ENCODE measurements at regions not wholly inside any gene's neighbourhood (a gene's known extent, or its start where the extent isn't known, plus 50 kb on each side); places are given as distances from the start of the nearest gene placed in this dataset.

DNA sequence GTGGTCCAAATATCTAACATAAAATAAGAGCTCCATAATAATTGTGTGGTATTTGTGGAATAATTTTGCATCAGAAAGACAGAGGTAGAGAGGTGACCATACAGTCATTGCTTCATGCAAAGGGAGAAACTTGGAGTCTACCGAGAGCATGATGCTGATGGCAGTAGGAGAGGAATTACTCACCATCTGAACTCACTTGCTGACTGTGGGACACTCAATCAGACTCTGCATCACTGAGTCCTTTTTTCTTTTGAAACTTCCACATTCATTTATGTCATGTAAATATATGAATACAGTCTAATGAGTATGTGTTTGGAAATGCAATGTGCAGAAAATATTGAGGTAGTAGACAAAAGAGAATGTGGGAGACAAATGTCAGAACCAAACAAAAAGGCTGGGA, 933.8 kb downstream of the REEP3 start:
- no peak for DNase-seq

DNA sequence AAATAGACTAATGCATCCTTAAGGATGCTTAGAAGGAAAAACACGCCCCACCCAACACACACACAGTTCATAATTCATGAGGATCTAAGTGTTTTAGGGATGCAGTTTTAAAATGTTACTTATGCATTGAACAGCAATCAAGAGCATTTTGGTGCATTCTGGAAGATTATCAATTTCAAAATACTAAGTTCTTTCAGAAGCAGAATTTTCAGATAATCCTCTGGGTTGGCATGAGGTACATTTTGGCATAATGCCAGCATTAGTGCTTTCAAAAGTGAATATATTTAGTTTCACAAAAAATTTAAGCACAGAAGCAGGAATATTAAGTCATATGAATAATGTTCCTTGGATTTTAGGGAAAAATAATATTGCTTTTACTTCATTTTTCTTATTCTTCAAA, 937.1 kb downstream of the REEP3 start:
- no peak for DNase-seq

DNA sequence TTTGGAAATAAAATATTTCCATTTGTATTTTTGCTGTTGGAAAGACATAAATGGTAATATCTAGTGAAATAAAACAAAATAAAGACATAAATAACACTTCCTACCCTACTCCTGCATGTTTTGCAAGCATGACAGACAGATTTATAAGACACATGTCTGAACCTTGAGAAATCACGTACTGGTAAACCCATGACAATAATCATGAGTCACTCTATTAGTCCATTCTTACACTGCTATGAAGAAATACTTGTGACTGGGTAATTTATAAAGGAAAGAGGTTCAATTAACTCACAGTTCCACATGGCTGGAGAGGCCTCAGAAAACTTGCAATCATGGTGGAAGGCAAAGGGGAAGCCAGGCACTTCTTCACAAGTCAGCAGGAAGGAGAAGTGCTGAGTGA, 942.2 kb downstream of the REEP3 start:
- no peak for DNase-seq

DNA sequence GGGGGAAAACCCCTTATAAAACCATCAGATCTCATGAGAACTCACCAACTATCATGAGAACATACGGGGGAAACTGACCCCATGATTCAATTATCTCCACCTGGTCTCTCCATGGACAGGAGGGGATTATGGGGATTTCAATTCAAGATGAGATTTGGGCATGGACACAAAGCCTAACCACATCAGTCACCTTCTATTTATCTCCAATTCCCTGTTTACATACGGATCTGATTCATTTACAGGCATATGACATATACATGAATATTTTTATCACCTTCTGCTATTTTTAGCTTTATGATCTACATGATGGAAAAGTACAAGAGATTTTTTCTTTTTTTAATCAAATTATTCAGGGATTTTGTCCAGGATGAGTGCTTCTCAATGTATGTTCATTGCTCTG, 944.5 kb downstream of the REEP3 start:
- DNase-seq, result no peak

DNA sequence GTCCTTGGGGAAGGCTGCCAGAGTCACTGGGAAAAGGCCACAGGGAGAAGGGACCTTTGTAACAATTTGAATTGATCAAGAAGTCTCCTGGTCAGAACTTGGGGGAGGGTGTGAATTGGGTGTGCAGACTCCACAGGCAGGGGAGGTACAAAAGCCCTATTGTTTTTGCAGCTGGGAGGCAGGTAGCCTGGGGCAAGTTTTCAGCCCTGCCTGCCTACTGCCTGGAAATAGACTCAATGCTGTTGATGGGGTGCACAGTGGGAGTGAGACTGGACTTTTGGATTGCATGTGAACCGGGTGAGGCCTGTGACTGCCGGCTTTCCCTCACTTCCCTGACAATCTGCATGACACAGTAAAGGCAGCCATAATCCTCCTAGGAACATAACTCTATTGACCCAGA, 947.0 kb downstream of the REEP3 start:
- no peak for DNase-seq

DNA sequence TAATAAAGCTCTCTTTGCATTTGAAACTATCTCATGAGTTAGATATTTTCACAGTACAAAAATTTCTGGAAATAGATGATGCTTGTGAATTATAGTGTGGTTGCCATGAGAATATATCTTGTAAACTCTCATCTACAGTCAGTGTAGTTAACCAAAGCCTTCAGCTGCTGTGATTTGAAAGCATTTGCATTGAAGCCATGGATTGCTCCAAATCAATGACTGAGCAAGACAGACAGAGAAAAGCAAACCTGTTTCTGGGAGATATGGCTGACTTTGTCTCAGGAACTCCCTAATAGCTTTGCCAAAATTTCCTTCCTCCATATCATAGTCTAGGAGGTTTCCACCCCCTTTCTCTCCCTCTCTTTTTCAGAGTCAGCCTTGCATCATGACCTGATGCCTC, 955.3 kb downstream of the REEP3 start:
- no peak for DNase-seq

DNA sequence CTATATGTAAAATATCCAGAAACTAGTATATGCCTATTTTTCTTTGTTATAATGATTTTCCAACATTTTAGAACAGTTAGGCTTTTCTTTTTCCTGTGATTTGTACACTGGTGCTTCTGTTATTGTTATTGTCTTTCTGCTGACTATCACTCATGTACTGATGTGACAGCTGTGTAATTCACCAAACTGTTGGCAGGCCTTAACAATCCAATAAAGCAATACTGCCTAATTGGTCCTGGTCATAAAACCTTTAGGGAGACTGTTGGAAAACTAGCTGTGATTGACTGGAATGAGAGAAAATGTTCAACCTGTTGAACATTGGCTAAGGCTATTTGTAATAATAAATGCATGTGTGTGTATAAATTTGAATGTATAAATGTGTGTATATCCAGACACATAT, 956.6 kb downstream of the REEP3 start:
- DNase-seq, result no peak

DNA sequence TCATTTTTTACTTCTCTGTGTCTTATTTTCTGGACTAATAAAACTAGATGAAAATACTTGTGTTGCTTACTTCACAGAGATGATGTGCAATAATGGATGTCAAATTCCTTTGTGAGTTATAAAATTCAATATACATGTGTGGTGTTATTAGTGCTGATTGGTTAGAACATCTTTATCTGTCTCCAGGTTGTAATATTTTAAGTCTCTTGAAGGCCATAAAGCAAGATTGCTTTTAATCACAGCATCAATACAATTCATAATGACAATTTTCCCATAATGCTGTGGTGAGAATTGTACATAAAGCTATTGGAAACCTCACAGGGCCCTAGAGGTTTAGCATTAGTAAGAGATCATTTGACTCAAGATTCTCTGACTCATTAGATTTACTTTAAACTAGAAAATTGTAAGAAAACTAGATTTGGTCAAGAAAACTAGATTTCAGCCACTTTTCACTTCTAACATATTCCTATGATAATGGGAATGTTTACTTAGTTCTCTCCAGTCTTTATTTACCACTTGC, 963.7 kb downstream of the REEP3 start:
- no peak for DNase-seq

DNA sequence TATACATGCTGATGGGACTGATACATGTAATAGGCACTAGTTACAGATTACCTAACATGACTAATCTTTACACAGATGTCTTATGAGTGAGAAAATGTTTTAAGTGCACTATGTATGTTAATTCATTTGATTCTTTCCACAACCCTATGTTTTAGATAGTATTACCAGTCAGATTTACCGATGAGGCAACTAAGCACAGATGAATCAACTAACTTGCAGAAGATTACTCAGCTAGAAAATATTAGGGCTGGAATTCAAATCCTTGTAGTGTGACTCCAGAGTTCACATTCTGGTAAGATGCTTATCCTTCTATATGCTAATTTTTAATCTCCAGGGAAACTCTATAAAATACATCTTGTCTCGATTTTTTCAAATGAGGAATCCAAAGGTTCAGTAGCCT, 964.9 kb downstream of the REEP3 start:
- DNase-seq, result no peak

DNA sequence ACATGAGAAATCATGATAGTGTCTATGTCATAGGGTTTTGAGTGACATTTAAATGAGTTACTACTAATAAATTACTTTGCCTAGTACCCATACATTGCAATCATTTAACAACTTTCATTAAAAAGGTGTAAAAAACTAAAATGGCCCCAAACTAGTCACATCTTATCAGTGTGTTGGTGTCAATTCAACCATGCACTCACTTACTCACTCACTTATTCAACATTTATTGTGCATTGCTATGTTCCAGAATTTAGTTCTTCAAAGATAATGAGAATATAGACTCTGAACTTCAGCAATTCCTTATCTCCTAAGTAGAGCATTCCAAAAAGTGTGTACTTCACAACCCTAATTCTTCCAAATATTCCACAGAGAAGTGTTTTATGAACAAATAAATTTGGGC, 965.7 kb downstream of the REEP3 start:
- DNase-seq, result no peak

DNA sequence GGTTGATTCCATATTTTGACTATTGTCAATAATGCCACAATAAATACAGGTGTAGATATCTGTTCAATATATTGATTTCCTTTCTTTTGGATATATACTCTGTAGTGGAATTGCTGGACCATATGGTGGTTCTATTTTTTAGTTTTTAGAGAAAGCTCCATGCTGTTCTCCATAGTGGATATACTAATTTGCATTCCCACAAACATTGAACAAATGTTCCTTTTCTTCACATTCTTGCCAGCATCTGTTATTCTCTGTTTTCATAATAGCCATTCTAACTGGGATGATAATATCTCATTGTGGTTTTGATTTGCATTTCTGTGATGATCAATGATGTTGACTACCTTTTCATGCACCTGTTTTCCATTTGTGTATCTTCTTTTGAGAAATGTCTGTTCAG, 973.7 kb downstream of the REEP3 start:
- DNase-seq, result no peak

DNA sequence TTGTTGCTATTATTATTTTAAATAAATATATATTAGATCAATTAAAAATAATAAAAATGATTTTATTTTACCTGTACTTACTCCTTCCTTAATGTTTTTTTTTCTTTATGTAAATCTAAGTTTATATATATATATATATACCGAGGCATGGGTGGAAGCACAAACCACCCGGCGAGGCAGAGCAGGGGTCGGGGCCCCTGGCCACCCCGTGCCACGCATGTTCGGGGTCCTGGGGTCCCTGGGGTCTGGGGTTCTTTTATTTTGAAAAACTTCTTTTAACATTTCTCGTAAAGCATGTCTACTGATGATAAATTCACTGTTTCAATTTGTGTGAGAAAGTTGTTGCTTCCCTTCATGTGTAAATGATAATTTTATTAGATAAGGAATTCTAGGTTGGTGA, 976.1 kb downstream of the REEP3 start:
- DNase-seq, result no peak

DNA sequence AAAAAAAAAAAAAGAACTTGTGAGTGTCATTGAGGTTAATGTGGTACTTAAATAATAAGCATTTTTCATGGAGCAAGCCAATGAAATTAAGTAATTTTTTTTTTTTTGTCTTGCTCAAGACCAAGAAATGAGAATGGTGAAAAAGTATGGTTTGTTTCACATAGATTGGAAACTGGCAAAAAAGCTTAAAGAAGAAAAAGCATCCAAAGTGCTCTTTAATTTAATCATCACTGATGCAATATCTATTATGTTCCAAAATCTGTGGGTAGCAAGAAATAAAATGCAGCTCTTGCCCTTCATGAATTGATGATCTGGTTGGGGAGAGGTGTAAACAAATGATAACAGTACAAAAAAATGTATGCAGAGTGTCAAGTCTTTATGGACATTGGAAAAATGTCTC, 980.6 kb downstream of the REEP3 start:
- DNase-seq, result no peak

DNA sequence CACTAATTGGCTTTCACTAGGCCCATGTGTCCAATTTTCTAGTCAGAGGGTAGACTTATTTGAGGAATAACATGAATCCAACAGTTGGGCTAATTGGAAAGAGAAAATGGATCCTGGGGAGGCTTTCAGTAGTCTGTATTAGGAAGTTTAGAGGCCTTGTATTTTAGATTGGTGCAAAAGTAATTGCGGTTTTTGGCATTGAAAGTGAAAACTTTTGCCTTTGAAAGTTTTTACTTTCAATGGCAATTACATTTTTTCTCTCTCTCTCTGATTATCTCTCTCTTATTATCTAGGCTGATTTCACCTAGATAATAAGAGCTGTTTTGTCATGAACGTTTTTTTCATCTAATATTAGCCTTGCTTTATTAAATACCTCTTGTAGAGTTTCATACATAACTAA, 981.7 kb downstream of the REEP3 start:
- no peak for DNase-seq

DNA sequence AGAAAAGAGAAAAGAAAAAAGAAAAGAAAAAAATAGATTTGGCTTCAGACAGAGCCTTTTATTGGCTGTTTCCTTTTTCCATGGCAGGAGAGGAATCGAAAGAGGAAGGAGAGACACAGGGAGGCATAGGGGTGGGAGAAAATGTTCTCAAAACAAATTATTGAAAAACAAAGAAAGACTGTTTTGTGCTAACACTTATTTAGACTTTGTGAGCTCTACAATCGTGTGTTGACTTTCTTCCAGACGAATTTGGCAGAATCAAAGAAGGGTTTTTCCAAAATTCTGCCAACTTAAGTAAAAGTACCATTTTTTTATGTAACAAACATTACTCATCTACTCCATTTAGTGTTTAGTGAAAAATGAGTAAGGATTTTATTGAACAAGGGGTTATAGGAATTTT, 982.2 kb downstream of the REEP3 start:
- no peak for DNase-seq

DNA sequence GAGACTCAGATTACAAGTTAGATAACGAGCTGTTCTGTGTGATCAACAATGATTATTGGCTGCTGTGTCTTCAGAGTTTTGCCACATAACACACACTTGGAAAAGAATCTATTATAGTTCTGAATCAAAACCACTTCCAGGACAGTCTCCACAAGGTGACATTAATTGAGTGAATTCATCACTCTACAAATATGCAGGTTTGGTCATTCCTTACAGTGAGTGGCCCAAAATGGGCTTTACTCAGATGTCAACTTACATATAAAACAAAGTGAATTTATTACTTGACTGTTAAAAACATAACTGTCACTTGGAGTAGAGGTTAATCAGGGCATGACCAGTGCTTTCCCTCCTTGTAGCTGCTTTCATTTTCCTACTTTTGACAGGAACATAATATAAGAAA, 984.3 kb downstream of the REEP3 start:
- no peak for DNase-seq

DNA sequence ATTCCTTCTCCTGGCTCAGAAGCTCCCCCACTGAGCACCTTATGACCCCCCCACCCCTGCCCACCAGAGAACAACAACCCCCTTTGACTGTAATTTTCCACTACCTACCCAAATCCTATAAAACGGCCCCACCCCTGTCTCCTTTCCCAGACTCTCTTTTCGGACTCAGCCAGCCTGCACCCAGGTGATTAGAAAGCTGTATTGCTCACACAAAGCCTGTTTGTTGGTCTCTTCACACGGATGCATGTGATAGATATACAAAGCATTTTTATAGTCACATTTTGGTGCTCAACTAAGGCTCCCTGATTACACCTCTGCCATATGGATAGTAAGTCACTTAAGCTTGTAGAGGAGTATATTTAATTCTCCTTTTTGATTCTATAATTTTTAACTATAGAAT, 985.8 kb downstream of the REEP3 start:
- no peak for DNase-seq

DNA sequence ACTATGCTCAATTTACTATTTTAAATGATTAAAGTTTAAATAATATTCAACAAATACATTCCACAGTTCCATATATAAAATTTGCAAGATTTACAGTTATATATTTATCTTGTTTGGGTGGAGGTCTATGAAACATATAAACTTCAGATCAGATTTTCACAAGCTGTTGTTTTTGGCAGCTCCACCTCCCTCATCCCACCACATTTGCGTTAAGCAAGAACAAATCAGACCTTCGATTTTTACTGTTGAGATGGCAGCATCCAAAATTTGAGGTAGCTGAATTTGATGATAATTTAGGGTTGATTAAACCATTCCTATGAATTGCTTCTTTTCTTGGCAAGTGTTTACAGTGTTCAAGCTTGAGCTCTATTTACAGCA, 986.4 kb downstream of the REEP3 start:
- DNase-seq, result no peak

DNA sequence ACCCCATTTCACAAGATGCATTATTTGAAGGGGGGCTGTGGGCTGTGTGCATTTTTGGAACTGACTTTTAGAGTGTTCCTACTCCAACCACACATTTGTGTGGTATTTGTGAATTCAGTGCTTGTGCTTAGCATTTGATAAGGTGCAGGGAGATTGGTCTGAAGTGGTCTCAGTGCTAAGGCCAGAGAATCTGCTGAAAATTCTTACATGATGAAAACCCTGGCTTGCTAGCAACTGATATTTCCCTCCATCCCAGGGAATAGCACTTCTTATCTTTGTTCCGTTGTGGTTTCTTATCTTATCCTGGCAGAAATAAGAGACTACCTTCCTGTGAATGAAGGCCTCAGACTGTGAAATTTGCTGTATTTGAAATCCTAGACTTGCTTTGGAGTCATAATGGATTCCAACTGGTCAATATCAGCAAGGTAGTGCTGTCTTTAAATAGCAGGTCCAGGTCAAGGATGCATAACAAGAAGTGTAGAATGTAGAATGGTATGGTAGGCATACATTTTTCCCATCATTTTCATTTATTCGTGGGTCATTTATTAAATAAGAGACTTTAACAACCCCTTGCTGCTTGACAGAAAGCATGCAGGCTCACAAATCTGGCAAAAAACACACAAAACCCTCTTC, 986.9 kb downstream of the REEP3 start:
- DNase-seq, result no peak

DNA sequence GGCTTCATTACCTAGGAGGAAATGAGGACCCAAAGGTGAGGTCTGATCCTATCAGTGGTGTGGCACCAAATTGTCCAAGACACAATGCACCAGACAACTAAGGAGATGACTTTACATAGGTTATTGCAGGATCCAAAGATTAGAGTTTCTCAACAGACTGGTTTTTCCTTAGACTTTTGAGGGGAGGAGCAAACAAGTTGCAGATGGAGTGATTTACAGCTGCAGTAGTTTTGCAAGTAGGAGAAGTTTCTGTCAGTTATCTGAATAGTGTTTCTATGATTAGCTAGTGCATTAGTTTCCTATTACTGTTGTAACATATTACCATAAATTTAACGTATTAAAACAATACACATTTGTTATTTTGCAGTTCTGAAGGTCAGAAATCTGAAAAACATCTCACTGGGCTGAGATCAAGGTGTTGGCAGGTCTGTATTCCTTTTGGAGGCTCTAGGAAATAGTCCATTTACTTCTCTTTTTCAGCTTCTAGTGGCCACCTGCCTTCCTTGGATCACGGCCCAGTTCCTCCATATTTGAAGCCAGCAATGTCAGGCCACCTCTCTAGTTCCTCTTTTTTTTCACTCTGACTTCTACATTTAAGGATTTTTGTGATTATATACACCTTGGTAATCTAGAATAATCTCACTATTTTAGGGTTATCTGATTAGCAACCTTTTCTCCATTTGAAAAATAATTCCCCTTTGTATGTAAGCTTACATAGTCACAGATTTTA, 994.9 kb downstream of the REEP3 start:
- no peak for DNase-seq

DNA sequence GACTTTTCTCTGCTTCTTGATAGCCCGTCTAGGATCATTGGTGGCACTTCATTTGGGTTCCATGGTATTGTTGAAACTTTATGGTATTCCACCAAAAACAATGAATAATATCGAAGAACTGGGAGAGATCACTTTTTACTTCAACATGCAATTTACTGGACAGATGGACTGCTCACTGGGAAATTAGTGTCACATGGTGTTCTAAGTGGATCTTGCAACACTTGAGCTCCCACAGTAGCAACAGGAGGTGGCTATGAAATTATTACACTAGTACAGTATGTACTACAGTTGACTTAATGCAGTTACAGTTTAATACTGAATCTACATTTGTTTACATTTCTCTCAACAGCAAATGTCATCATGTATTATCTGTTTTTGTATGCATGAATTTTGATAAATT, 997.3 kb downstream of the REEP3 start:
- DNase-seq, result no peak

DNA sequence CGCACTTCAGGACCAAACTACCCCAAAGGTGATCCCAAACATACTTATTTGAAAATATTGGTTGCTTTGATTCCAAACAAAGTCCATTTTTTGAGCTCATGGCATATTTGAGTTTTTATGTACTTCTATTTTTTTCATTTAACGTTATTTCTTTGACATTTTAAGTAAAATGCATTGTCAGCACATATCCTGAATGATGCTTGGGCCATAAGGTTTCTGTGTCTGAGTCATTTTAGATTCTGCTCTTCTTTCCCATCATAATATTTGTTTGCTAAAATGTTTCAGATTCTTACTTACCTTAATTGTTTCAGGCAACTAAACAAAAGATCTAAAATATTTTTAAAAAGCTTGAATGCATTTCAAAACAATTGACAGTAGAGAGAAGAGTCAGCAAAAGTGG, 998.2 kb downstream of the REEP3 start:
- DNase-seq, result no peak

DNA sequence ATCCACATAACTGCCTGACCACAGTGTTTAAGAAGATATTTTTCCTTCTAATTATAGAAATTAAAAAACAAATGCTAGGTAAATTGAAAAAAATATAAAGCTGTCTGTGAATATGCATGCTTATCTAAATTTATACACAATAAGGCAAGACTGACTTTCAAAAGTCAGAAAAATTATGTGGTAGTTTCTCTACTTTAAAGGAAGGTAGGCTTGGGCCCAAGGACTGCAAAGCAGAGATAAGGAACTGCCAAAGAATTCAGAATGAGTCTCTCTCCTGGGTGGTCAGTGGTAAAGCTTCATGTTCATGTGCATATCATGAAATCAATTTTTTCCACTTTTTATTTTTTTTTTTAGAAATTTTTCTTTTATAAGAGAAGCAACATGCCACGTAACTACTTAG, 998.6 kb downstream of the REEP3 start:
- DNase-seq, result no peak

DNA sequence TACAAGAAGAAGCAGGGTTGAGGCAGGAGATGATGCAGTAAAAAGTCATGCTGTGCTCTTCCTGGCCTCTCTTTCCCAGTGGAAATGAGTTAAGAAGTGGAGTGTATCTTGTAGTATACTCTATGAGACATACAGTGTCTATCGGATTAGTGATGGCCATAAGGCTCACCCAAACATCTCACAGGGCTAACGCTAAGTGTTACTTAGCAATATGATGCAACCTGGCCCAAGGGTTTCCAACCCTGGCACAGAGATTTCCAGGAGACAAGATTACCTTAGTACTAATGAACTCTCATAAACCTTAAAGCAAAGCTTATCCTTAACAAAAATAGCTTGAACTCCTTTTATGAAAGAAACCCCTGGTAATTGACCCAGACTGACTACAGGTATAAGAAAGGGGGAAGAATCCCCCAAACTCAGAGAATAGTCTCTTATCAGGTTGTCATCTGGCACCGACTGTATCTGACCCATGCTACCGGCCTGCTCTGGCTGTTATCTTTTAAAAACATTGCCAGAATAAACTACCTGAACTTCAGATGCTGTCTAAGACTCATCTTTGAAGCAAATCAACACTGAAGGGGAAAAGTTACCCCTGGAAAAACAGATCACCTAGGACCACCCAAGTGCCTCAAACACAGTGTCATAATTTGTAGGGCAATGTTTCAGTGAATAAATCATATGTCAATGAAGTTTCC, 1002.0 kb downstream of the REEP3 start:
- DNase-seq, result no peak
